GM12874 (cell line): ENCODE measurements at regions not wholly inside any gene's neighbourhood (a gene's known extent, or its start where the extent isn't known, plus 50 kb on each side); places are given as distances from the start of the nearest gene placed in this dataset.

Experiments
- TF ChIP-seq, protein P1 (sequence below): IDR thresholded peaks from 2 replicates; pipeline ENCODE4 v1.5.1; 2011; ENCODE audit warnings: low read depth, mild to moderate bottlenecking, control low read depth, low read length, moderate library complexity; ENCODE audit not compliant: insufficient read depth

DNA sequence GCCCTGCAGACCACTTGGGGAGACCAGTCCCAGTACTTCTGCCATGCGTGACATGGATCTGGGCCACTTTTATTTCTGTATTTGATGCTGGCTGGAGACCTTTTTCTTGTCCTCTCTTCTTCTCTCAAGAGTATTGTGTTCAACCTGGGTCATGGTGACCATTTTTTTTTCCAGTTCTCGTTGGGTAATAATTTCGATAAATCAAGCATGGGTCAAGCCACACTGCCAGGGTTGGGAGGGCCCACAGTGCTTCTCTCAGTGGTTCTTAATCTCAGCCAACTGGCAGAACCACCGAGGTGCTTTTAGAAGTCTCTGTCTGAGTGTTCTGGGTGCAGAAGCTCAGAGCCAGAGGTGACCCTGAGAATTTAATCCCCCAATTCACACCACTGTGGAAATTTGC lies 269.9 kb downstream of the SEC23IP start:
- TF ChIP-seq, protein P1, sequence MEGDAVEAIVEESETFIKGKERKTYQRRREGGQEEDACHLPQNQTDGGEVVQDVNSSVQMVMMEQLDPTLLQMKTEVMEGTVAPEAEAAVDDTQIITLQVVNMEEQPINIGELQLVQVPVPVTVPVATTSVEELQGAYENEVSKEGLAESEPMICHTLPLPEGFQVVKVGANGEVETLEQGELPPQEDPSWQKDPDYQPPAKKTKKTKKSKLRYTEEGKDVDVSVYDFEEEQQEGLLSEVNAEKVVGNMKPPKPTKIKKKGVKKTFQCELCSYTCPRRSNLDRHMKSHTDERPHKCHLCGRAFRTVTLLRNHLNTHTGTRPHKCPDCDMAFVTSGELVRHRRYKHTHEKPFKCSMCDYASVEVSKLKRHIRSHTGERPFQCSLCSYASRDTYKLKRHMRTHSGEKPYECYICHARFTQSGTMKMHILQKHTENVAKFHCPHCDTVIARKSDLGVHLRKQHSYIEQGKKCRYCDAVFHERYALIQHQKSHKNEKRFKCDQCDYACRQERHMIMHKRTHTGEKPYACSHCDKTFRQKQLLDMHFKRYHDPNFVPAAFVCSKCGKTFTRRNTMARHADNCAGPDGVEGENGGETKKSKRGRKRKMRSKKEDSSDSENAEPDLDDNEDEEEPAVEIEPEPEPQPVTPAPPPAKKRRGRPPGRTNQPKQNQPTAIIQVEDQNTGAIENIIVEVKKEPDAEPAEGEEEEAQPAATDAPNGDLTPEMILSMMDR, result no peak

DNA sequence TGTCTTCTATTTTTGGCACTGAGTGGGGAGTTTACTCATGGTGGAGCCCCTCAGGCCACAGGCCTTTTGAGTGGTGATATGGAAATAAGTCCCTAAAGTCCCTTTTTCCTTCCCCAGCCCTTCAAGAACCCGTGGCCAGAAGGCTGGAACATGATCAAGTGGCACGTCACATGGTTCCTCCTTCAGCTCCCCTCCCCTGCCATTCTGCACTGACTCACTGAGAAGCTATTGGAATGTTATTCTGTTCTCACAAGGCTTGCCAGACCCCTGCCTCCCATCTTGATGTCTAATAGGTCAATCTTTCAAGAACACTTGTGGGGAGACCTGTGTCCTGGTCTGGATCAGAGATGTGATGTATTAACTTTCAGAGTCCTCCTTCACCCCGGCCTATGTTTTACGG lies 279.8 kb downstream of the SEC23IP start:
- TF ChIP-seq, protein P1, result no peak

DNA sequence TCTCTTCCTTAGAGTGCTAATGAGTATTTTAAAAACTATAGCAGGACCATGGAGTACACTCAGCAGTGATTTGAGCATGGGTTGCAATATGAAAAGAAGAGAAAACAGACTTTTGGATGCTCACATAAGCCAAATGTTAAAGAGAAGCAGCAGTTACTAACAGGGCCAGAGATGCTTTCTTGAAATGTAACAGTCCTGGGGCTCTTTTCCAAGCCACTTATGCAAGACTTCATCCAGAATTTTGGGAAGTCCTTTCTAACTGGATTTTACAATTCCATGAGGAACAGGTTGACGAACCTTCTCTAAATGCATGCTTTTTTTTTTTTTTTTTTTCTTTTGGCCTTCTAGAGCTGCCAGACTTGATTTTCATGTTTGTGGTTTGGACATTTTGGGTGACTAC lies 282.0 kb downstream of the SEC23IP start:
- TF ChIP-seq, protein P1, result no peak

DNA sequence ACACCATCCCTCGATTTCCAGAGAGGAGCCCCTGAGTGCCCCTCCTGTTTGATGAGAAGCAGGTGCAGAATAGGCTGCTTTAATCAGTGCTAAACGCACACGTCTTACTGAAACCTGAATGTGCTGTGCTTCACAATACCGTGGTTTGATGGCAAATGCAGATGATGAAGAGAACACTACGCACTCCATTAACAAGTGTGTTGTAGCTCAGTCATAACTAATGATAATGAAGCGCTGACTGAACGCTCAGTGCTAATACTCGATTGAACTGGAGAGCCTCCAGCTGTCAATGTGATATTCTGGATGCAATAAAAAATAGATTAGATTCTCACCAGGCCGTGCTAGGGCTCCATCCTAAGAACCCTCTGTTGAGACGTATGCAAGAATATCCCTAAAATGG lies 279.7 kb upstream of the PLPP4 start:
- TF ChIP-seq, protein P1, result no peak

DNA sequence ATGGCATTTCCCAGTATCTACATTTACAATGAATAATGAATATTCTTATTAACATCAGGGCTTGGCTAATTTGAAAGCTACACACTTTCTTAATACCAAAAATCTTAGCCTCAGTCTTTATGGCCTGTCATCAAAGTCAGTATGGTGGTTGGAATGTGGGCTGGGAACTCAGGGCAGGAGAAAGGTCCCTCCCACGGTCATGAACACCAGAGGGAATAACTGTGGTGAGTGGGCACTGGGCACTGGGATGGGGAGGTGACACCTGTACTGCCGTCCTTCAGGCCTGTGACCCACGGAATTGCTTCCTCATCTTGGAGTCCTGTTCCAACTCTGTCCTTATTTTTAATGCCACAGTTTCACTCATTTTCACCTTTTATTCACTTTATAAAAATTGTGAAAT lies 276.9 kb upstream of the PLPP4 start:
- TF ChIP-seq, protein P1, result no peak

DNA sequence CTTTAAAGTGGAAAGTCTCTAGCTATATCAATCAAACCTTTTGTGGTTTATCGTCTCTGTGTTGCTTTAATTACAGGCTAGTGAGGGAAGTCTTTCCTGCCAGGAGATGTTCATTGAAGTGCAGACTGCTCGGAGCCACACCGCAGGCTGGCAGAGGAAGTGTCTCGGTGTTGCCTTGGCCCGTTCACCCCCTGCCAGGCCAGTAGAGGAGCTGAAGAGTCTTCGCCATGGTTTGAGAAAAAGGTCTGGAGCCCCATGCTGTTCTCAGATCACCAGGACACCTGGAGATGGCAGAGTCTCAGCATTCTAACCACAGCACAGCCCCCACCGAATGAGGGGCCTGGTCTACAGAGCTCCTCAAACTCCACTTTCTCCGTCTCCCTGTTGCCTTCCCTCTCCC lies 275.9 kb upstream of the PLPP4 start:
- TF ChIP-seq, protein P1, result no peak

DNA sequence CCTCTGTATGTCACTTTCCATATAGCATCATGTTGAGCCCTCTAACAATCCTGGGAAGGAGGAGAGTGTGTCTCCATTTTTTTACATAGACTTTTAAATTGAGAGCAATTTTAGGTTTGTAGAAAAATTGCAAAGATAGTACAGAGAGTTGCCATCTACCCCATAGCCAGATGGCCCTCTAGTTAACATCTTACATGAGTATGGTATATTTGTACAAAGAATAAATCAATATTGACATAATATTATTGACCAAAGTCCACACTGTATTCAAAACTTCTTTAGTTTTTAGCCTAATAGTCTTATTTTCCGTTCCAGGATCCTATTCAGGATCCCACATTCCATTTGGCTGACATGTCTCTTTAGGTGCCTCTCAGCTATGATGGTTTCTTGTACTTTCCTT lies 274.6 kb upstream of the PLPP4 start:
- TF ChIP-seq, protein P1, result no peak

DNA sequence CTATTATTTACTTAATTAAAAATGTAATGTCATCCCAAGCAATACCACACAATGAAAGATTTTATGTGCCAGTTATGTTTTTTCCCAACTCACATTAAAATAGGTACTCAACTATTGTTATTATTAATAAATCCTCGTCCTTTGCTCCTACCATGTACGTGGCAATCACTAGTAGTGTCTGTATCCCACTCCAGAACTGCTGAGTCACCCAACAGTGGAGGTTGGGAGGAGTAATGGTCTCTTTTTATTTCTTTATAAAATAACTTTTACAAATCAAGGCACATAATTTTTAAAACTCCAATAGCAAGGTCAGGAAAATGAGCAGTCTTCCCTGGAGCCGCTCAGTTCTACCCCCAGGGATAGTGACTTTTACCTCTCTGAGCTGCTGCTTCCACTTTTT lies 273.5 kb upstream of the PLPP4 start:
- TF ChIP-seq, protein P1, result no peak
